AG04450 (cell line): ENCODE measurements at regions not wholly inside any gene's neighbourhood (a gene's known extent, or its start where the extent isn't known, plus 50 kb on each side); places are given as distances from the start of the nearest gene placed in this dataset.

Experiments used
- CTCF ChIA-PET: fragments of 300-600, 350-600 bp; formaldehyde crosslinking; extraction: SDS; loops from one replicate; lab custom pipeline; 2022; ENCODE audit warnings: antibody characterized with exemption, inconsistent platforms; lab: Charles Lee
- POLR2A ChIA-PET: fragments of 350-600 bp; formaldehyde crosslinking; extraction: SDS; loops from one replicate; lab custom pipeline; 2021; ENCODE audit warnings: antibody characterized with exemption, inconsistent platforms; lab: Yijun Ruan, JAX
- DNase-seq: peaks from one replicate; pipeline ENCODE4 v3.0.0-alpha.2; 2011; ENCODE audit warnings: low read depth, low spot score
- H3K27ac ChIP-seq: one replicate; pipeline ENCODE4 v1.5.1; 2012; ENCODE audit warnings: low read depth, low read length, control low read depth
- H3K27me3 ChIP-seq: one replicate; pipeline ENCODE4 v1.6.0; 2012; ENCODE audit warnings: low read length; ENCODE audit not compliant: control insufficient read depth, insufficient read depth
- H3K4me3 ChIP-seq: 2 replicates; pipeline ENCODE4 v1.5.1; 2011; ENCODE audit warnings: mild to moderate bottlenecking, low read depth, low read length, control low read depth
- H3K9me3 ChIP-seq: 2 replicates; pipeline ENCODE4 v1.5.1; 2012; ENCODE audit warnings: low read length; ENCODE audit not compliant: control insufficient read depth, insufficient read depth
- TF ChIP-seq, protein P1 (sequence below): IDR thresholded peaks from 2 replicates; pipeline ENCODE4 v1.5.1; 2011; ENCODE audit warnings: low read depth, low read length, control low read depth, inconsistent platforms

DNA sequence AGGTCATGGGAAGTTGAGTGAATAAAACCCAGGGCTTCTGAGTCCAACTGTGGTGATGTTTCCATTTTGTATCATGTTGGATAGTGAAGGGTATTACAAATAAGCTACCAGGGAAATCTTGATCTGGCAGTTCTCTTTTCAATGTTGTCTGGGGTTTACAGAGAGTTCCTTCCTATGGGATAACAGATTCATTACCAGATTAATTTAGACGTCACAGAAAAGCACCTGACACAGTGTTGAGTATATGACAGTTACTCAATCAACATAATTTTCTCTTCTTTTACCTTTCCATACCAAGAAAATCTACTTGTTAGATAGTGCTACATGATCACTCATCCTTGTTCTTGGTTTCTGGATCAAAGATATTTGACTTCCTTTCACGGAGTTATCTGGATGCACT is 270.9 kb downstream of the ACTL7B start:
- DNase-seq, result no peak
- TF ChIP-seq, protein P1, sequence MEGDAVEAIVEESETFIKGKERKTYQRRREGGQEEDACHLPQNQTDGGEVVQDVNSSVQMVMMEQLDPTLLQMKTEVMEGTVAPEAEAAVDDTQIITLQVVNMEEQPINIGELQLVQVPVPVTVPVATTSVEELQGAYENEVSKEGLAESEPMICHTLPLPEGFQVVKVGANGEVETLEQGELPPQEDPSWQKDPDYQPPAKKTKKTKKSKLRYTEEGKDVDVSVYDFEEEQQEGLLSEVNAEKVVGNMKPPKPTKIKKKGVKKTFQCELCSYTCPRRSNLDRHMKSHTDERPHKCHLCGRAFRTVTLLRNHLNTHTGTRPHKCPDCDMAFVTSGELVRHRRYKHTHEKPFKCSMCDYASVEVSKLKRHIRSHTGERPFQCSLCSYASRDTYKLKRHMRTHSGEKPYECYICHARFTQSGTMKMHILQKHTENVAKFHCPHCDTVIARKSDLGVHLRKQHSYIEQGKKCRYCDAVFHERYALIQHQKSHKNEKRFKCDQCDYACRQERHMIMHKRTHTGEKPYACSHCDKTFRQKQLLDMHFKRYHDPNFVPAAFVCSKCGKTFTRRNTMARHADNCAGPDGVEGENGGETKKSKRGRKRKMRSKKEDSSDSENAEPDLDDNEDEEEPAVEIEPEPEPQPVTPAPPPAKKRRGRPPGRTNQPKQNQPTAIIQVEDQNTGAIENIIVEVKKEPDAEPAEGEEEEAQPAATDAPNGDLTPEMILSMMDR, result no peak
- H3K9me3 ChIP-seq, result no peaks in the 10 kb centered on the region
- peaks cover 3% of the 10 kb centered on the region for H3K27me3 ChIP-seq
- POLR2A ChIA-PET, result no interaction called here
- H3K27ac ChIP-seq, result no peak overlapping the region
- CTCF ChIA-PET, result interaction anchor here (2.0 kb wide), 1 partner anchor 19 kb away, joined by 5 read pairs; no protein-coding TSS in a partner anchor
- H3K4me3 ChIP-seq, result no peak overlapping the region

DNA sequence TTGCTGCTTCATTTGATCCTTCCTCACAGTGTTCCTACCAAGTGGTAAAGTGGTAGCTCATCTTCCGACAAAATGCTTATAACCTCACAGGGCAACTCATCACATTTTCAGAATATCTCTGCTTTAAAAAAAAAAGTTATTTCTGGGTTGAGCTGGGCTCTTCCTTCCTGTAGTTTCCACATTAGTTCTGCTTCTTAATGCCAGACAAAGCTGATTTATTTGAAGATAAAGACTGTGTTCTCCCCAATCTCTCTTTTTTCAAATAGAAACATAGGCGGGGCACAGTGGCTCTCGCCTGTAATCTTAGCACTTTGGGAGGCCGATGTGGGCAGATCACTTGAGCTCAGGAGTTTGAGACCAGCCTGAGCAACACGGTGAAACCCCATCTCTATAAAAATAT is 273.1 kb downstream of the ACTL7B start:
- no peak for DNase-seq
- Histone ChIP-seq H3K4me3 (no peak overlapping the region), H3K9me3 (no peaks in the 10 kb centered on the region), H3K27ac (no peak overlapping the region), H3K27me3 (peaks cover 3% of the 10 kb centered on the region)
- POLR2A ChIA-PET, result no interaction called here
- TF ChIP-seq, protein P1, result no peak
- CTCF ChIA-PET, result interaction anchor here (0.5 to 1.0 kb wide), 3 partner anchors 17 to 1158 kb away, joined by 3 to 5 read pairs (median 4); no protein-coding TSS in a partner anchor

GRCh38 chr9:108579757-108580439 is 275.9 kb downstream of the ACTL7B start:
- H3K9me3 ChIP-seq, result no peaks in the 10 kb centered on the region
- ChIA-PET CTCF (no interaction called here), POLR2A (no interaction called here)
- TF ChIP-seq, protein P1, result no peak
- peaks cover 7% of the 10 kb centered on the region for H3K27me3 ChIP-seq
- no peak overlapping the region for H3K4me3 ChIP-seq
- no peak overlapping the region for H3K27ac ChIP-seq
- no peak for DNase-seq

GRCh38 chr9:108575276-108575675 is 280.5 kb downstream of the ACTL7B start:
- DNase-seq, result no peak
- Histone ChIP-seq H3K27ac (no peak overlapping the region), H3K4me3 (no peak overlapping the region), H3K9me3 (no peaks in the 10 kb centered on the region), H3K27me3 (peaks cover 13% of the 10 kb centered on the region)
- TF ChIP-seq, protein P1, result no peak
- POLR2A ChIA-PET, result no interaction called here
- CTCF ChIA-PET, result no interaction called here

GRCh38 chr9:108569624-108570023 is 286.2 kb downstream of the ACTL7B start:
- H3K27me3 ChIP-seq, result peaks cover 6% of the 10 kb centered on the region
- ChIA-PET CTCF (interaction anchor here (1.8 to 2.1 kb wide), 2 partner anchors 1085 to 1104 kb away, joined by 5 to 8 read pairs; no protein-coding TSS in a partner anchor), POLR2A (no interaction called here)

More at GRCh38 chr9:108569624-108570023, 286.2 kb downstream of the ACTL7B start:
- TF ChIP-seq, protein P1, result no peak
- DNase-seq, result peak; percentile 29
- H3K4me3 ChIP-seq, result no peak overlapping the region
- H3K9me3 ChIP-seq, result no peaks in the 10 kb centered on the region
- no peak overlapping the region for H3K27ac ChIP-seq
